ENCODE measurements at regions not wholly inside any gene's neighbourhood (a gene's known extent, or its start where the extent isn't known, plus 50 kb on each side); places are given as distances from the start of the nearest gene placed in this dataset.
"Not testable (repeated sequence)": the region's sequence is repeated elsewhere in the genome, so short reads cannot be mapped to it uniquely, and the experiment has no call there.

DNA sequence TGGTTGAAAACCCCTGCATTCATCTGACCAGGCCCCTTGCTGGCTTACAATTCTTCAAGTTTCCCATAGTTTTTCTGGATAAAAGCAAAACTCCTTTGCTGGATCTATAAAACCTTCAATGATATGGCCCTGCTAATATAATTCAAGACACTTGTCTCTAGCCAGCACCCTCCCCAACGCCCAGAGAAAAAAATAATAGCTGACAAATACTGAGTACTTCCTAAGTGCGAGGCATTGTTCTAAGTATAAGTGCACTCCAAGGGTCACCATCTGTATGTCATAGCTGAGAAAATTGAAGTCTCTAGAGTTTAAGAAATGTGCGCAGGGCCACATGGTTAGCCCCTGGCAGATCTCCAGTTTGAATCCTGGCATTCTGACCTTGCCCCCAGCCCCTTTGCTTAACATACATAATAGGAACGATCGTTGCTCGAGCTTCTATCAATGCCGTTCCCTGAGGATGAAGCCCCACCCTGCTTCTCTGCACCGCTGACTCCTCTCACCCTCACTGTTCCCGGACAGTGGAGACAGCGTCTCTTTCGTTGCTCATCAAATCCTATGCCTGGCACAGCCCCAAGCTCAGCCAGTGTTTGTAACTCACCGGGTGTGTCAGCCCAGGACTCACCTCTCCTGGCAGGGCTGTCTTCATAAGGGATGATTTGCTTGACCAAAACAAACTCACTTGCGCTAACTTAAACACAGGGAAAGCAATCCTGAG is 377.1 kb upstream of the PROK2 start:
- DNase-seq = no peak

DNA sequence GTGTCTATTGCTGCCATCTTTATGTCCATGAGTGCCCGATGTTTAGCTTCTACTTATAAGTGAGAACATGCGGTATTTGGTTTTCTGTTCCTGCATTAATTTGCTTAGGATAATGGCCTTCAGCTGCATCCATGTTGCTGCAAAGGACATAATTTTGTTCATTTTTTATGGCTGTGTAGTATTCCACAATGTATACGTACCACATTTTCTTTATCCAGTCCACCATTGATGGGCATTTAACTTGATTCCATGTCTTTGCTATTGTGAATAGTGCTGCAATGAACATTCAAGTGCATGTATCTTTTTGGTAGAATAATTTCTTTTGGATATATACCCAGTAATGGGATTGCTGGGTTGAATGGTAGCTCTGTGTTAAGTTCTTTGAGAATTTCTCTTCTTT is 376.3 kb upstream of the PROK2 start:
- DNase-seq = not testable (repeated sequence)

DNA sequence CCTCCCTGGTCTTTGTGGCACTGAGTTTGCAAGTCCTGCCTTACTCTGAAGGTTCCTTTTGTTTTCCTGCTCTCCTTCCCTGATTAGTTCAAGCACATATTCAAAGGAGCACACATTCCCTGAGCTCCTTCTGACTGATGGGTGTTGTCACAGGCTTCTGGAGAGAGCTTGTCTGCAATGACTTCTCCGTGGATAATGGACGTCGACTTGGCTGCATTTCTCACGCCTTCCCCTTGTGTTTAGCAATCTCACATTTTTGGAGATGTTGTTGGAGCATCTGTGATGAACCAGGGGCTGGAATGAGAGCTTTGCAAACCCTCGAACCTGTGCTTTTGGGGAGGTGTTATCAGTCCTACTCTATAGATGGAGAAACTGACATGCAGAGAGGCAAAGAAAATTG is 375.4 kb upstream of the PROK2 start:
- DNase-seq = no peak

DNA sequence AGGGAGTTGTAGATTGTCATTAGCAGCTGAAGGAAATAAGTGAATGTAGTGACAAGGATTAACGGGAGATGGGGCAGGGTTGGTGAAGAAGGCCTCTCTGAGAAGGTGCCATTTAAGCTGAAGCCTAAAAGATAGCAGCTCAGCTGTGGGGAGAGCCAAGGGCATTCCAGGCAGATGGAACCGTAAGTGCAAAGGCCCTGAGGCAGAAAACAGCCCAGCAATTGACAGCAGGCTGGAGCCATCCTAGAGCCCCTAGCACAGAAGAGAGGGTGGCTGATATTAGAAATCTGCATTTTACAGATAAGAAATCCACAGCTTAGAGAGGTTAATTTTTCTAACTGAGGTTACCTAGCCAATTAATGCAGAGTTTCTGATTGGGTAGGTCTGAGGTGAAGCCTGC is 374.5 kb upstream of the PROK2 start:
- no peak for DNase-seq

DNA sequence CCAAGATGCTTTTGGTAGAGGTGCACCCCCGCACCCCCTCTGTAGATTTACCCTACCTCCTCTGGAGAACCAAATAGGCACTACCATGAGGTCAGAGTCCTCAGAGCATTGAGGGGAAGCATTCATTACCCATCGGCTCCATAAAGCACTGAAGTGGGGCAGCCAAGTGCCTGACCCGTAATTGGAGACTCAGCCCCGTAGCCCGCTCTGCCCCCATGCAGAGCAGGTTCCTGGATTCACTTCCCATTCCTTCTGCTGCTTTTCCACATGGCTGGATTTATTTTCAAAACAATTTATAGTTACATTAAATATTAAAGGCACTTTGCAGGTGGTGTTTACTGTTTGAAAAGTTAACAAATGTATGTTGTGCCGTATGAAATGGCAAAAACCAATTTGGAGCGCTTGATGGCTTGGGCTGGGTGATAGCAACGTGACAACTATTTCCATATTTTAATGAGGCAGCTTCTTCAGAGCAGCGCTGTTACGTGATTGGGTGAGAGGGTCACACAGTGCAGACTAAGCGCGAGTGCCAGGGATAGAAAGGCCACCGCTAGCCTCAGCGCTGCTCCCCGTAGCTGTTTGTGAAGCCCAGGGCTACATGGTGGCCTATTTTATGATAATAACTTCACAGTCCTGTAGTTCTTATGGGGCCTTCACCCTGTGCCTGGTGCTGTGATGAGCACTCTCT is 373.8 kb upstream of the PROK2 start:
- no peak for DNase-seq

DNA sequence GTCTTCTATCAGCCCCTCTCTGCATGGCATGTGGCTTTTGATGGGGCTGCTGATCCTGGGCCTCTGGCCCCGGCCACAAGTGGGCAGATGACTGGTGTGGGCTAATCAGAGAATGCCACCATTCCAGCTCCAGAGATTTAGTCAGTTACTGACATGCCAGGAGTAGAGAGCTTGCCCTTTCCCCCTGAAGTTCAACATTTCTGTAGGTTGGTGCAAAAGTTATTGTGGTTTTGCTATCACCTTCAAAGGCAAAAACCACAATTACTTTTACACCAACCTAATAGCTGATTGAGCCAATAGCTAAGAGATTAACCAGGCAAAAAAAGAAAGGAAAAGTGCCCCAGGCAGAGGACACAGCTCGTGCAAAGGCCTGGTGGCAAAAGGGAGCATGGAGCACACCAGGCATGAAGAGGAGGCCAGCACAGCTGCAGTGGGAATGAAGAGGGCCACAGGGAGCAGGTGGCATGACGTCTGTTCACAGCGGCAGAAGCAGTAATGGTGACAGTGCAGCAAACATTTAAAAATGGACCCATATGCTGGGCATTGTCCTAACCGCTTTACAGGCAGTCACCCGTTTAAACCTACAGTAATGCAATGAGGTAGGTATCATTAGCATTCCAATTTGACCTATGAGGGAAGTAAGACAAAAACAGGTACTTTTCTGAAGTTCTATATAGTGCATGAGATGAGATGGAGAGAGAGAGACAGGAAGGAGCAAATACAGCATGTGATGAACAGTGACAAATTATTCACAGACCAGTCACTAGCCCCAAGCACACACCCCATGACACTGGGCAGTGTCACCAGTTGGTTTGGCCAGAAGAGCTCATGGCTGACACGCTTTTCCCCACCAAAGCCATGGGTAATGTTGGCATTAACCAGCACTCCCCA is 373.0 kb upstream of the PROK2 start:
- DNase-seq = no peak

DNA sequence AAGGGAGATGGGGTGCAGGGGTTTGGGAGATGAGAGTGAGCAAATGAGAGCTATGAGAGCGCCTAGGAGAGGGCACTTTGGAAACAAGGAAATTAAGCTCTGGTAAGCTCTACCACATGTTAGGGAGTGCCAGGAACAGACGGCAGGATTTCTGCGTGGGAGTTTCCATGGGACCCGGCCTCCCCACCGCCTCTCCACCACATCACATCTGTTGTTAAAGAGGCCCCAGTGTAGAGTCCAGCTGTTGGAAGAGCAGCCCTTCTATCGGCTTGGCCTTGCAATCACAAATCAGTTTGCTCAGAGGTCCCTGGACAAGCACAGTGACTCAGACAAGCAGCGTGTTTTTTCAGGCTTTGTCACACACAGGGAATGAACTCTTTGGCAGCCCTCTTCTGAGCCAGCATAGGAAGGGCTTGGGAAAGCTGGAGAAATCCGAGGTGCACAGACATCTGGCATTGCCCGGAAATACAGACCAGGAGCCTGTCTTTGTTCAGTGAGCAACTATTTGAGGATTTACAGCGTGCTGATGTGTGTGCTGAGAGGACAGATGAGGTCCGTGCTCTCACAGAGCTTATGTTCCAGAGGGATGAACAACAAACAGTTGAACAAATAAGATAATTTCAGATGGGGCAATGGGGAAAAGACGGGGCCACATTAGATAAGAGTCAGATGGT is 370.6 kb upstream of the PROK2 start:
- DNase-seq = no peak

DNA sequence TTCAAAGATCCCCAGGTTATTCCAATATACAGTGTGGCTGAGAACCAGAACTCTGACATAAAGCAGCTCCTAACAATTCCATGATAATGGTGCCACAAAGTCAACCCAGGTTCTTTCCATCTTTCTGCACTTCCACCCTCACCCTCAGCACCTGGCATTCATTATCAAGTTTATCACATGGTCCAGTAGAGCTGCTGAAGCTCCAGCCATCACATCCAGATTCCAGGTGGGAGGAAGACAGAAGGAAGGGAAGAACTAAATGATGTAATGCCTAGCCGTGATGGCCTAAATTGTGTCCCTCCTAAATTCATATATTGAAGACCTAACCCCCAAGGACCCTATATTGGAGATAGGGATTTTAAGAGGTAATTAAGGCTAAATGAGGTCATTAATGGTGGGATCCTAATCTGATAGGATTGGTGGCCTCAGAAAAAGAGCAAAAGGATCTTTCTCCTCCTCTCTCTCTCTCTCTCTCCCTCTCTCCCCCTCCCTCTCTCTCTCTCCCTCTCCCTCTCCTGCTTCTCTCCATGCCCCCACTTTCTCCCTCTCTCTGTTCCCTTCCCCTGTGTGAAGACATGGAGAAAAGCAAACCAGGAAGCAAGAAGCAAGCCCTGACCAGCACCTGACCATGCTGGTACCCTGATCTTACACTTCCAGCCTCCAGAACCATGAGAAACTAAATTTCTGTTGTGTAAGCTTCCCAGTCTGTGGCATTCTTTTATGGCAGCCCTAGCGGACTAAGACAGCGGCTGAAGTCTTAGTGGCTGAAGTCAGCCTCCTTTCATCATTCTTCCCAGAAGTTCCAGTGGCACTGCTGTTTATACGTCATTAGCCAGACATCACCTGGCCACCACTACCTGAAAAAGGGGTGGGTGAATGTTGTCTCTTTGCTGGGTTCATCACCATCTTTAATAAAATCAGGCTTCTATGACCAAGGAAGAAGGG is 369.7 kb upstream of the PROK2 start:
- DNase-seq = no peak

DNA sequence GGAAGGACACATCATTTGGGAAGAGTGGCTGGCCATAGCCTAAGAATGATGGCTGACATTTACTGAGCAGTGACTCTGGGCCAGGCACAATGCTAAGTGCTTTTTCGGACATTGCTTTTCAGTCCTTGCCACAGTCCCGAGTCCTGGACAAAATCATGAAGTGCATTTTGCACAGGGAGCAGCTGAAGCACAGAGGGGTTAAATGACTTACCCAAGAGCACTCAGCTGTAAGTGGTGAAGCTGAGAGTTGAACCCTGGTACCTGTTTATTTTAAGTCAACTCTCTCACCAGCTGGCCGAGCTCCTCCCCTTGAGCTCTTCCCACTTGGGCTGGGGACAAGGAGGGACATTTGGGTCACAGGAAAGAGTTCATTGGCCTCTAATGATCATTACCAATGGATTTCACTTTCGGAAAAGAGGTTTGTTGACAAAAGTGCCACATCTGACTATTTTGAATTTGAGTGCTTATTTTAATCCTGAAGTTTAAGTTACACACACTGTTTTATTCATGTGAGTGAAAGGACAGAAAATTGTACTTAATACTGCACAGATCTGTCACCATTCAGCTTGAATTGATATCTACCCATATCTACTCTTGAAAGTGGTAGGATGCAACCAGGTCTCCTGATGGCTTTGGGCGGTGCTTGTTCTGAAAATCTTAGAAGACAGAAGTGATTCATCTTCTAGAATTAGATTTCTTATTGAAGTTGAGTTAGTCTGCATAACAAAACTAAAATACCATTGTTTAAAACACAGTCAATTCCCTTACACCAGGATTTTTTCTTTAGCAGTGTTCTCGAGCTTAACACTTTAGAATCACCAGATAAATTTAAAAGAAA is 368.7 kb upstream of the PROK2 start:
- DNase-seq = no peak

DNA sequence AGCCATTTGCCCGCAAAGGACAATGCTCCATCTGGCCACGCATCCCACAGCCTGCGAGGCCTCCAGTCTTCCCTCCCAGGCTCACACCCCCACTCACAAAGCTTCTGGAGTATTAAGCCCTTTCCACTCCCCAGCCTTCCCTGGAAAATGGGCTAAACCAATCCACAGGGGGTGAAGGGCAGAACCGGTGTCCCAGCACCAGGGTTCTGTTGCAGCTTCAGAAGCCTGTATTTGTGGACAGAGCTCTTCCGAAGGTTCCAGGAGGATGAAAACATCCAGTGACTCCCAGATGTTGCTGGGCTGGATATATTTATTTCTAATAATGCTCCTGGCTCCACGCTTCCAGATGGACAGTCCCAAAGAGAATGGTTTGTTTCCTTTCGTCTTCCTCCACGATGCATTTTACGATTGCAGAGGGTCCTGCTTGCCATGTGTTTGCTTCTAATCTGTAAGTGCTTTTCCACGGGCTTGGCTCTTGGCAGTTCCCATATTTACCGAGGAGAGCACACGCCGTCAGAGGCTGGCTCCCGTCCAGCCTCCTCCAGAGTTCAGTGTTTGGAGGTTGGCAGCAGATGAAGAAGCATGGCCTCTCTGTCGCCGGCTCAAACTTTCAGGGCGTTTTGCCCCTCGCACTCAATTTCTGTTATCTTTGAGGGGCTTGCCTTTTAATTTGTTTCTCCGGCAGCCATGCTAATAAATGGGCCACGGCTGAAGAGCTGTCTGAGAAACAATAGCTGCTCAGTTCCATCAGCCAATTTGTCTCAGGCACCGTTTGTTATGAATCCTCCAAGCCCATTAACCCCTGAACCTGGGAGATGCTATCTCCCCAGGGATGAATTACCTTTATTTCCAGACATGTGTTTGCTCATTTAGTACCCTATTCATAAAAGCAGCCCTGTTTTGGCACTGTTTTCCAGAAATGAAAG is 367.9 kb upstream of the PROK2 start:
- no peak for DNase-seq

DNA sequence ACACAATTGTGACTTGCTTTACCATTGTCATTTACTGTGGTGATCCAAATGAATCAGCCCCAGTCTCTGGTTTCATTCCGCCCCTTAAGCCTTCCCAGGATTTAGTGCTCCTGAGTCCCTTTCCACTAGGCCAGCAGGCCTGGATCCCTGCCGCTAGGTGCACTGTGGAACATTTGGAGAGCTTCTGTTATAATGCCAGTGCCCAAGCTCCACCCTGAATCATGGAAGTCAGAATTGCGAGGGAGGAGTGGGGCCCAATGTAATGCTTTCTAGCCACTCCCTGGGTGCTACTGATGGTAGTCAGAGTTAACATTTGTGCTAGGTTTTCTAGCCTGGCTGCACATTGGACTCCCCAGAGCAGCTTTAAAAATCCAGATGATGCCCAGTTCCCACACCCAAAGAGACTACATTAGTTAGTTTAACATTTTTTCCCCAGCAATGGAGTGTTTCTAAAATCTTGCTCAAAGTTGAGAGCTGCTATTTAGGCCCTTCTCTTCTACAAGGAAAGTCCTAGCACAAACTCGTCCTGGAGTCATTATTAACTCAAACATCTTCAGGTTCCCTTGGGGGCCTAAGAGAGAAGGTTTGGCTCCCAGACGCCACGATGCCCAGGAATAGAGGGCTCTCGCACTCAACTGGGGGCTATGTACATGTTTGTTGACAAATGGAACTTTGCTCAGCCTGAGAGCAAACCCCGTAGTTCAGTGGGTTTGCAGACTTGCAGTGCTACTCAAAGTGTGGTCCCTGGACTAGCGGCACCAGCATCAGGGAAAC is 366.7 kb upstream of the PROK2 start:
- DNase-seq = no peak

DNA sequence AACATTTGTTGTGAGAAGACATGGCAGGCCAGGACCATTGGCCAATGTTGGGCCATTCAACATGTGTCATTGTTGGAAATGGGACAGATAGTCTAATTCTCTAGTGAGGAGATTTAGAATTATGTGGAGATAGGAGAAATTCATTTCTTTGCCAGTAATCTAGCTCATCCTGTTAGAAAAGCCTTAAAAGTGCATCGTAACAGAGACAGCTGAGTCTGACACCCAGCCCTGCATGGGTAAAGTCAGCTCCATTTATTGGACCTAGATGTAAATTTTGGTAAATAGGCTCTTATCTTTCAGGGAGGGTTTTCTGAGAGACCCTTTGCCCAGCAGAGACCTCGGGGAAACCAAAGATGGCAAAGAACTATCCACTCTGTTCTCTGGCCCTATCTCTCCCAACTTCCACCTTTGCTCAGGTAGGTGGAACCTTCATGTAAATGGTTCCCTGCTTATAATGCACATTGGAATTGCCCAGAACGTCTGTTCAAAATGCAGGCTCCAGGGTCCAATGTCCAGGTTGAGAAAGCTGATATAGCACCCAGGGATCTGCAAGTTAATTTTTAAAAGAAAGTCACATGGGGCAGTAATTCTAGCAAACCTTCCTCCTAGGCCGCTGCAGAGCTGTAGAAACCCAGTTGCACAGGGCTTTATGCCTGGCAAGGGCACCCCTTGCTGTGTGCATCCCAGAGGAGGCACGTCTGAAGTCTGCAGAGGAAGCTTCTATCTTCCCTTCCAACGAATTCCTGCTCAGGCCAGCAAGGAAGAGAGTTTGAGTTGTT is 365.9 kb upstream of the PROK2 start:
- no peak for DNase-seq

DNA sequence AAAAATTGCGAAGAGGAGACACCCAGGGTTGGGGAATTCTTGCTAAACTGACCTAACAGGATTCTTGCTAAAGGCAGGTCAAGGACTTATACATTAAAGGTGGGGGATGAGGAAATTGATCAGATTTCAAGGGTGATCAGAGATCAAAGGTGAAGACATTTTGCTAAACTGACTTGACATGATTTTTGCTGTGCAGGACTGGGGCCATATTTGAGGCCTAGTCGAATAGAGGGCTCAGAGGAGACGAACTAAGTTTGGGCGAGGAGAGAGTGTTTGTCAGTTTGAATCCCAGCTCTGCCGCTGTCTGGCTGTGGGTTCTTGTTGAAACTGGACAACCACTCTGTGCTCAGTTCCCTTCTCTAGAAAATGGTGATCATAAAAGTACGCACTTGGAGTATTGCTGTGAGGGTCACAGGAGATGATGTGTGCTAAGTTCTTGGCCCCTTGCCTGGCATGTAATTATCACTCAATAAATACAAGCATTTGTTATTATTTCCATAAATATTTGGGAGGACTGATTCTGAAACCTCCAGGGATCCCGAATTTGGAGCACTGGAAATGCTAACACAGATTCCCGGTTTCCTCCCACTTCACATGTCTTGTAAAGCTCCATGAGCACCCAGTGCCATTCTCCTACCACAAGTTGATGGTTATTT is 364.8 kb upstream of the PROK2 start:
- no peak for DNase-seq

DNA sequence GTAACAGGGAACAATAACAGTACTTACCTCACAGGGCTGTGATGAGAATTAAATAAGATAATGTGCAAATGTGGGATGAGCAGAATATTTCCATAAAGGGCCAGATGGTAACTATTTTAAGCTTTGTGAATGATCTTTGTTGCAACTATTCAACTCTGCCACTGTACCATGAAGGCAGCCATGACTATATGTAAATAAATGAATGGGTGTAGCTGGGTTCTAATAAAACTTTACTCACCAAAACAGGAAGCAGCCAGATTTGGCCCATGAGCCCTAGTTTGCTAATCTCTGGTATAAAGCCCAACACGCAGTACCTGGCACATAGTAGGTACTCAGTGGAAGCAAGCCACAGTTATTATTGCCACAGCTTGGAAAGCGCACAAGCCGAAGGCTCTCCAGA is 362.7 kb upstream of the PROK2 start:
- DNase-seq = no peak

DNA sequence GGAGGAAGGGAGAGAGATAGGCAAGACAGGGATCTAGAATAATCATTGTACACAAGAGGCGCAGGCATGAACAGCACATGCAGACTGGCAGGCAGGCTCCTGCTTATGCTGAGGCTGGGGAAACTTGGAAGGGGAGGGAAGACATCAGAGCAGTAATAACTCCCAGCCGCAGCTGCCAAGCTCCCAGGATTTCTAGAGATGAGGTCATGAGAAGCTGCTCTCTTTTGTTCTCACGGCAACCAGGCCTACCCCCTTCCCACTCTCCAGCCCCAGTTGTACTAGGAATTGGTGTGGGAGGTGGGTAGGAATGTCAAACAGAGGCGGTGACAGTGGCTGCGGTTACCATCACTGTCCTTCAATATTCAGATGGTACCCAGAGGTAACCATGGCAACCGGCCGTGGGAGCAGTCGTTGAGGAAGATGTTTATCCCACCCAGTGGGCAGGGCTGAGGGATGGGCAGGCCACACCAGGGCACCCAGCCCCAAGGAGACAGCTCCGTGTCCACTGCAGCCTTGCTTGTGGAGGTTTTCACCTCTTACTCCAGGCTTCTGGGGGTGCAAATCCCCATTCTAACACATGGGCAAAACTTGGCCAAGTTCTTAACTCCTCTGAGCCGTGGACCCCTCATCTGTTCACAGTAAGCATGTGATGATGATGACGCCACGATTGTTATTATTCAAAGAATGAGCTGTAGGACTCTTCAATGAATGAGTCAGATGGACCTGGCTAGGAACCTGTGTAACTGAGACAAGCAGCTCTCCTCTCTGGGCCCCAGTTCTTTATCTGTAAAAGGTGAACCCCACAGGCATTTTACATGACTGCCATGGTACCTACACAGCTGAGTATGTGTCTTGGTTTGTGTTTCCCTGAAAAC is 360.8 kb upstream of the PROK2 start:
- DNase-seq = no peak

DNA sequence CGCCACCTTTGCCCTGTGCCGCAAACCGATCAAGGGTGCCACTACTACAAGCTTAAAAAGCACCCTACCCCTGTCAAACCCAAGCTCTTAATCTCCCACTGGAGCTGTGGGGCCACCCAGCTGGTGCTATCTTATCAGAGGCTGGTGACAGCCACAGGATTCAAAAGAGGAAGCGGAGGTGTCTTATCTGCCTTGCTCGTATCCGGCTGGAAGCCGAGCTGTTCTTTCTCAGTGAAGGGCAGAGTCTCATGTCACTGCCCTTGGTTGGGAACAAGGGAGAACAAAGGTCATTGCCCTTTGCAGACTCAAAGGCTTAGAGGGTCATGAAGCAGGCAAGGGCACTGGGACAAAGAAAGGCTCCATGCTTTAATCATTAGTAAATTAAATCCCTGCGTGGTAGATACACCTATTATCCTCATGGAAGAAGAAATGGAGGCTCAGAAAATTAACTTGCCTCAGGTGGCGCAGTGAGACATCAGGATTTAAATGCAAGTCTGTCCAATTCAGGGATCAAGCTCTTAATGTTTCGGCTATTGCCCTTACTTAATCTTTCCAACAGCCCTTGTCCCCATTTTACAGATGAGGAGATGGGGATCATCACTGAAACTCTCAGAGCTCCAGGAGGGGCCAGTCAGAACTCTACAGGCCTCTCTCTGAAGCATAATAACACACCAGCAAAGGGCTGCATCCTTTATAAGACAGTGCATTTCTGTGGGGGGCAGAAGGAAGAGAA is 360.0 kb upstream of the PROK2 start:
- DNase-seq = no peak

All from activated effector memory CD4-positive, alpha-beta T cell treated with anti-CD3 and anti-CD28 coated beads, Interleukin-2, amount 50 U/mL, for 16 hours (primary cell).